Muscle of back (tissue), 3 donors: ENCODE measurements at regions not wholly inside any gene's neighbourhood (a gene's known extent, or its start where the extent isn't known, plus 50 kb on each side); places are given as distances from the start of the nearest gene placed in this dataset.

Experiments
- DNase-seq, 3 donors: peaks; one replicate each; pipeline versions ENCODE4 v3.0.0 to v3.0.0-alpha.2; 2013

DNA sequence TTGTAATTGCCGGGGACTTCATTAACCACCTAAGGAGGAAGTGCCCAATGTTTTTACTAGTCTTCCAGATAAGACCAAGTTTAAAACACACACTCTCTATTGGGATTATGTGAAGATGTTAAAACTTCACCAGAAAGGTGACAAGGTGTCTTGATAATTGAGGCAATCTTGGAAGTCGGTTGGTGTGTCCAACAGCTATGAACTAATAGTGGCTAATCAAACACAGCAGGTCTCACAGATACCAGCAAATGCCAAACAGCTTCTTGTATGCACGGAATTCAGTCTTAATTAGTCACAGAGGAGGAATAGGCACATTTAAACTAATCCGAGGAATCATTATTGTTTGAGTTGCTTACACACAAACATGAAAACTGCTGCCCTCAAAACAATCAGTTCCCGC is 214.5 kb downstream of the SEC61B start:
- no peak for DNase-seq

DNA sequence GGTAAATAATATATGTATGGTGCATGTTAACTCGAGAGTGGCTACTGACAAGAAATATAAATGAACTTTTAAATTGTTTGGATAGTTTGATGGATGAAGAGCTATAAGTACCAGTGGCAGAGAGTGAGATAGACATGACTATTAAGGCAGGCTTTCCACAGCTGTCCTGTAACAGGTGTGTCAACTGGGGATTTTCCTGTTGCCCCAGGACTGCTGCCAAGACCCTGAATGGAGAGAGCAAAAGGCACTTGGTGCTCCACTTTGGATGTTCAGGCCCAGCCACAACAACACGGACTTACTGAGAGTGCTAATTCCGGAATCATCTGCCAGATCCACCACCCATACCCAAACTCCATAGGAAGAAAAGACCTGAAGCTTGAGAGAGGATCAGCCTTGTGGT is 215.1 kb downstream of the SEC61B start:
- DNase-seq = peak in 2 of 3 donors; percentile 10 to 46

DNA sequence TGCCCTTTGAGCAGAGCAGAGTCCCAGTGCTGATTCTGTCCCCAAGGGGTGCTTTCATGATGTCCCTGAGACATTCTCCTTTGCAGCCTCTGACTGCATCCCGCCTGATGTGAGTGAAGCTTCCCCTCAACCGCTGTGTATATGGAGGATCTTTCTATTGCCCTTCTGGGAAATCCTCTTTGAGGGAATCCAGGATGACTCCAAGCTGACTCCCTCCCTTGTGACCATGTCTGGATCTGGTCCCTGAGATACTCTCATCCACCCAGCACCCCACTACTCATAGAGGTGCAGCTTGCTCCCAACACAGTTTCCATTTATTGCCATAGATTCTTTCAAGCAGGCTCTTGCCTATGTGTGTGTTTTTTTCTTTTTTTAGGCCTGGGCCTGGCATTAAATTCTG is 216.5 kb downstream of the SEC61B start:
- no peak for DNase-seq

DNA sequence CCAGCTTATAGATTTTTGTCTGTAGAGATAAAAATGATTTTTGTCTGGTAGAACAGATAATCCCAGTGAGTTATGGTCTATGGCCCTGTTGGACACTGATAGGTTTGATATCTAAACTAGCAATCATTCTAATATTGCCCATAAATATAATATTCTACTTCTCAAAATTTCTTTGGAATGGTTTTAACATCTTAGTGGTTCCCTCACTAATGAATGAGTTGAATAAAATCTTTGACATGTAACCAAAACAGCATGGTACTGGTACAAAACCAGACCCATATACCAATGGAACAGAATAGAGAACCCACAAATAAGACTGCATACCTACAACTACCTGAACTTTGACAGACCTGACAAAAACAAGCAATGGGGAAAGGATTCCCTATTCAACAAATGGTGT is 219.7 kb downstream of the SEC61B start:
- no peak for DNase-seq

DNA sequence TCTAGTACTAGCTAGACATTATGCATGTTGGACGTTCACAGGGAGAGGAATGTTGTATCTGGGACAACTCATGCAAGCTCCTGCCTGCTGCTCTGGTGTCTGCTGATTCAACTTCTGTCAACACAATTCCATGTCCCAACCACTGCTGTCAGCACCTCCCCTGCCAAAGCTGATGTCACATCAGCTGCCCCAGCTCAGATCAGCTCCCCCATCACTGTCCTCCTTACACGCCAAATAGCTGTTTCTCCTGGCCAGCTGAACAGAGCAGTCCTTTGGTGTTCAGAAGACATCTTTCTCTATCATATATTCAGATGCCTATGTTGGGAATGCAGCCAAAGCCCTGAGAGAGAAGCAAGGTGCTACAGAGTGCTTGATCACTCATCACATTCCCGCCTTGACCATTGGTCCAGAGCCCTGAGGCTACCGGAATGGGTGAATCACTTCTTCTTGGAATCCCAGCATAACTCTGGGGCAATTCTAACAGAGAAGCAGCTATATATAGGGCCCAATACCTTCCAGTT is 223.3 kb downstream of the SEC61B start:
- peak; percentile 50 to 97 (median 64) for DNase-seq

DNA sequence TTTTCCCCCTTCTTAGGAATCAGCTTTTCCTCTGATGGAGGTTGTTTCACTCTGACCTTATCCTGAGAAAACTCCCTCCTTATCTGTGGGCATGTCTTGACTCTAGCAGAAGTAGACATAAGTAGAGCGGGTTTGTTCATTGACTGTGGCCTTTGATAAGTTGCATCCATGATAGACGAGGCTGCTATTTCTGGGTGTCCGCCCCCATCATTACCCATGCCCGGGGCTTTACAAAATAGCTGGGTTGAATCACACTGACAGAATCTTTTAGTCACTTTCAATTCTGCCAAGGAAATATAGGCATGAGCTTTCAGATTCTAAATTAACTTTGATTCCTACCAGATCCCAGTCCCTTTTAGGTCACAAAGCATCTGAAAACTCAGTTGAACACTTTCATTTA is 223.8 kb downstream of the SEC61B start:
- DNase-seq = no peak

DNA sequence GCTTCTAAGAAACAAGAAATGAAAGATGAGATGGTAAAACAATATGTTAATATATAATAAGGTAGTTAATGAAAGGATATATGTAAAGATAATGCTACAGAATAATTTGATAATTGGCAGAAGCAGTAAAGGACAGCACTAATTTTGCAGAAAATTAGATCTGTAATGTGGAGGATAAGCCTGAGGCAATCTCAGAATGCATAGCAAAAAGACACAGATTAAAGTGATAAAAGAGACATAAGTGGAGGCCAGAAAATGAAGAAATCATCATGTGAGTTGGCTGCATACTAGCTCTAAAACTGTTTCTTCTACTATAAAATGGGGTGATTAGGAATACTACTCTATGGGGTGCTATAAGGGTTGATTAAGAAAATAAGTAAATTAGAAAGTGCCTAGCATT is 225.9 kb downstream of the SEC61B start:
- DNase-seq = no peak

DNA sequence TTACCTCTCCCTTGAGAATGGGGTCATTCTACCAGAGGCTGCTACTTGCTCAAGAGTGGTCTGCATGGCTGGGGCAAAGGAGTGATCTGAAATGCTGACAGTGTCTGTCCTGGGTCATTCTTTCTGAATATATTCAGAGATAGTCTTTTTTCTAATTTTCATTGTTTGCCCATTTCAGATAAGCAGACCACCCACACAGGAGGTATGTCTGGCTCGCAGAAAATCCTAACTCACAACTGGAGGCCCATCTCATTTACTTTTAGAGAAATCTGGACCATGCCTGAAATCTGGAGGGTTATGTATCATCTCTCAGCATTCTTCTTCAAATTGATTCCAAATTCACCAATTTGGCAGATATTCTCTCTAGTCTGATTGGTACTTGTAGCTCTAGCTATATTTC is 227.6 kb downstream of the SEC61B start:
- DNase-seq = no peak

DNA sequence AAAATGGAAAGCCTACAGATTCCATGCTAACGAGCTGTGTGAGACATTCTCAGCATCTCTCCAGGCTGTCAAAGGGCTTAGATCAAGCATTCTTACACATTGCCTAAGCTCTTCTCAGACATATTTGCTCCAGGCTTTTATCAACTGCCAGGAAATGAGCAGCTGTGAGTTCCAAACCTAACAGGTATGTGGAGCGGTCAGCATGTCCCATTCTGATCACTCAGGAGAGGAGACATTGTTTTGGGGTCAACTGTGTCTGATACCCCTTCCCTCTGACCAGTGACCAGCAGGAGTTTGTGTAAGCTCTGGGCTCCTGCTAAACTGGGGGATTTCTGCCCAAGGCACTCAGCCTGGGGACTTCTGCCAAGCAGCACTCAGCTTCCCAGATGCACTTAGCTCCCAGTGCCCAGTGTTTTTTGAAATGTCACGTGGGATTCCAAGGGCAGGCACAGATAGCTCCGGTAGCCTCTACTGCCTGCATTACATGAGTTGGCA is 229.1 kb downstream of the SEC61B start:
- DNase-seq = no peak

DNA sequence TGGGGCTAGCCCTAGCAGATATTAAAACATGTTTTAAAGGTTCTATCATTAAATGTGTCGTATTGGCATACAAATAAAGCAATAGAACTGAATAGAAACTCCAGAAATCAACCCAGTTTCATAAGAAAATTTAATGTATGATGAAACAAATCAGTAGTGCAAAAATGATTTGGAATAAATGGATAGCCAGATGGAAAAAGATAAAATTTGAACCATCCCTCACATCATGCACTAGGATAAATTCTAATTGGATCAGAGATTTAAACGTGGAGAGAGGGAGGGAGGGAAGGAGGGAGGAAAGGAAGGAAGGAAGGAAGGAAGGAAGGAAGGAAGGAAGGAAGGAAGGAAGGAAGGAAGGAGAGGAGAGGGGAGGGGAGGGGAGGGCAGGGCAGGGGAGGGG is 235.3 kb downstream of the SEC61B start:
- DNase-seq = no peak

DNA sequence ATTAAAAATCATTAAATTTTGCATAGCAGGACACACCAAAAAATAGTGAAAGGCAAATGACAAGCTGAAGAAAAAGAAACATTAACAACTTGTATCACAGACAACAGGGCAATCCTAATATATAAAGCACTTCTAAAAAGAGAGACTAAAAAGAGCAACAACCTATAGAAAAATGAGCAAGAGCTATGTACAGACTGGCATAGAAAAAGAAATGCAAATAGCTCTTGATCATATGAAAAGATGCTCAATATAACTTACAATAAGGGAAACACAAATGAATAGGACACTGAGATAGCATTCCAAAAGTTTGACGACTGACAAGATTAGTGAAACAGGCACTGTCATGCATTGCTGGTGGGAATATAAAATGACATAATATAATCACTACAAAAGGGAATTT is 235.9 kb downstream of the SEC61B start:
- no peak for DNase-seq

DNA sequence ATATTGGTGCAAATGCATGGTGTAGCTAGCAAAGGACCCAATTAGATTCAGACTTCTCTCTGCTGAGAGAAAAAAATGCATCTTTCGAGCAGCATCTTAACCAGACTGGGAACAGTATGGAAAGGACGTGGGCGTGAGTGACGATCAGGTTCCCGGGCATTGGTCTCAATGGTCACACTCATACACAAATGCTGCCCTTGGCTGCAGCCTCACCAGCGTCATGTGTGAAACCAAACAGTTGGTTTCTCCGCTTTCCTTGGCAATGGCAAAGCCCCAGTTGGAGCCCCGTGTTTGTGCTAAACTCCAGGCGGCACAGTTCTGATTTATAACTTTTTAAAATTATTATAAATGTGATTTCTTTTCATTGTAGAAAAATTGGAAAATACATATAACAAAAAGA is 237.8 kb downstream of the SEC61B start:
- no peak for DNase-seq

DNA sequence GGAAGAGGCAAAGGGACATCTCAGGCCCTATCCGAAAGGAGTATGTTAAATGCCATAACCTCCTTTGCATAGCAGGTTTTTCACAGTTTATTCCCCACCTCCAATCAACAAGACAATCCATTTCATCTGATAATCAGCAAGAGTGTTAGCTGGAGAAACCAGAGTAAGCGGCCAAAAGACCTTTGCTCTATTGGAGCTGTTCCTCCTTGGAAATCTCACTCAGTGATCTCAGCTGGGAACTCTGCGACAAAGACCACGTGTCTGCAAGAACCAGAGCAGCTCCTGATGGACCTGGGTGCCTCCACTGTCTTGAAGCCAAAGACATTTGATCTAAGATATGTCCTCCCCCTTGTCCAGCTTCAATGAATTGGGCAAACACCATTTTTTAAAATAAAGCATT is 241.0 kb downstream of the SEC61B start:
- no peak for DNase-seq

DNA sequence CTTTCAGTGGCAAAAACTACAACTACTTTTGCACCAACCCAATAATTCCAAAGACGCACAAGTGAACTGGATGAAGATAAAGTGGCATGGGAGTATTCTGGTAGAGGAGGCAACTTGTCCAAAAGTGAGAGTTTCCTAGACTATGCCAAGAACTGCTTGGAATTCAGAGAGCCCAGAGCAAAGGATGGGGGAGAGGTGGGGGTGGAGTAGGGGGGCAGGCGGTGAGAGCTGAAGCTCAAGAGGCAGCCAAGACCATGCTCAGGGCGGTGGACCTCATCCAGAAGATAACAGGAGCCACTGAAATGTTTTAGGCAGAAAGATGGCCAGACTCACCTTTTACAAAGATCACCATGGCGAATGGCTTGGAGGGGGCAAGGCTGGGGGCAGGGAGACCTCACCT is 242.5 kb downstream of the SEC61B start:
- no peak for DNase-seq

DNA sequence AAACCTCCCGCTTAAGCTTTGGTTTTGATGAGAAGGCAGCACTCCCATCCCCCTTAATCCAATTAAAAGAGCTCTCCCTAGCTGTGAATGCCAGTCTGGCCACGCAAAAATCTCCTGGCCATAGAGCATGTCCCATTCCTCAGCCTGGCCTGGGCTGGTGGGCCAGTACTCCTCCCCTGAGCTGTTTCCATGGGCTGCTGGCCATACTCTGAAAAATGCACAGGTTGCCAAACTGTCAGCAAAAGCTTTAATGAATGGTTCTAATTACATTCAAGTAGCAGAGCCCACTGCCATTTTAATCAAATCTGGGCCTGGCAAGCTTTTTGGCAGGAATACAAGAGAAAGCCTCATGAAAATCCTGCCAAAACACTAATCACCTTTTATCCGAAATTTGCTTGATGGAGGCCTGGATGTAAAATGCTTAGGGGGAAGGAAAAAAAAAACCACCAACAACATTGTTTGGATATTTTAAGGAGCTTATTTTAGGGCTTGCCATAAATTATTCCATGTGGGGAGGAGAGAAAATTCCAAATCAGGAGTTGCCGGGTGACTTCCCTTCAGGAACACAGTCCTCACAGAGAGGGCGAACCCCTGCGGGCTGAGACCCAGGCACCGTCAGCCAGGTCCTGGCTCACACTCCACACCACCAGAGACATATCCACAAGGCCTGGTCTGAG is 243.3 kb downstream of the SEC61B start:
- DNase-seq = peak in 1 of 3 donors; percentile 47

DNA sequence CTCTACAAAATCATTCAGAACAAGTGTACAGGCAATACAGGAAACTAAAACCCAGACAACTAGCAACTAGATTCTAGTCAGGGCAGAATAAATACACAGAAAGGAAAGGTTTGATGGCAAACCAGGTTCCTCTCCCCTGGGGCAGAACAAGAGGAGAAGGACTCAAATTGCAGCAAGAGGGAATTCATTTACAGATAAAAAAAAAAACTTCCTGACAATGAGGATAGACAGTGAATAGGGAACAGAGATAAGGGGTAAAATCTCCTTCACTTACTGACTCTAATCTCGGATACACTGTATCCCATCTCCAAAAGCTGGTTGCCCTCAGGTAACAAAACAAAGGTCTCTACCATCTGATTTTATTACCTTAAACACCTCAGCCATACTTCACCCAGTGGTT is 244.0 kb downstream of the SEC61B start:
- no peak for DNase-seq

DNA sequence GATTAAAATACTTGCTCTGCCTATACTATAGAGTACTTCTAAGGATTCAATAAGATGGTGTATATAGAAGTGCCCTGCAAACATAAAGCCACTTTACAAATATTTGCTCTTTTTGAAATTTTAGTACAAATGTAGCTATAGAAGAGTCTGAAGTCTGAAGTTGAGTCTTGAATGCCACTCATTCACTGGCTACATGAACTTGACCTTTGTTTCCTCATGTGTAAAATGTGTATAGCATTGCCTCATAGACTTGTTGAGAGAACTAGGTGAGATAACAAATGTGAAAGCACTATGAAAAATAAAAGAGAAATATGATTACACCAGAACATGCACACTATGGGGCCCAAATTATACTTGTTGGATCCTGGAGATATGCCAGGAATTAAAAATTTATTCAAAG is 244.7 kb downstream of the SEC61B start:
- DNase-seq = no peak

DNA sequence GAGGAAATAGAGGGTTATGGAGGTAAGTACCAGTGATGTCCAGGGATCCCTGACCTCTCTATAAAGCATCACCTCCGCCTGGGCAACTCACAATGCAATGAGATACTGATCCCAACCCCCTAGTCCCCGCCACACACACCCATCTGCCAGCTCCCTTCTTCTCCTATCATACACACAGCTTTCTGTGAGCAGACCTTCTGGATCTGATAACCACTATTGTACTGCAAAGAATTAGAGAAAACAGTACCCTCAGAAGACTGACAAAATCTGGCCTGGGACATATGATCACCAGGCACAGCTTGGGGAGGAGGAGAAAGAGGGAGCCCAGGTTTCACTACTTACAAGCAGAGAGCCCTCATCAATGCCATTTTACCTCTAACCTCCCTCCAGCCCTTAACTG is 249.0 kb downstream of the SEC61B start:
- no peak for DNase-seq

DNA sequence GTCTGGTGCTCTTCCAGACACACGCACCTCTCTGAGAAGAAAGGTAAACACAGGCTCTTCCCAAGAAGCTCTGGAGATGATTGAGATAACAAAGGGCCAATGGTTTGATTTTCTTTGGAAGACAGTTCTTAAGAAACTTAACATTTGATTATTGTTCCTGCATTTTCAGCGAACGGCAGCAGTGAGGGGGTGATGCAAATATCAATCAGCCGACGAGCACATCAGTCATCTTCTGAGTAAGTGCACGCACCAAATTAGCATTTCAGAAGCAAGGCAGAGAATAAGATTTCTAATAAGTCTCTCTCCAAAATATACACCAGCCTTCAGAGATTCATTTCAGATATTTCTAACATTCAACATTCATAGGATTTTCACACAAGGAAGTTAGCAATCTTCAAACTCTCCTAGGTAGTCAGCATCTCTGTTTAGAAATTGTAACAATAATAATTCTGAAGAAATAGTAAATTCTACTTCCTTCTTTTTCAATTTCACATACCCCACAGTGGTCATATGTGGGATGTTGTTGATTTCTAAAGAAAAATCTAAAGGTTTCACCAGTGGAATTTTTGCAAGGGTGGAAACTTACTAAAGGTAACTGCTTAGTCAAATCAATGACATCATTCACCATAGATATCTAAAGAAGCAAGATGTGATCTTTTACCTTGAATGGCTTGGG is 250.3 kb downstream of the SEC61B start:
- no peak for DNase-seq

DNA sequence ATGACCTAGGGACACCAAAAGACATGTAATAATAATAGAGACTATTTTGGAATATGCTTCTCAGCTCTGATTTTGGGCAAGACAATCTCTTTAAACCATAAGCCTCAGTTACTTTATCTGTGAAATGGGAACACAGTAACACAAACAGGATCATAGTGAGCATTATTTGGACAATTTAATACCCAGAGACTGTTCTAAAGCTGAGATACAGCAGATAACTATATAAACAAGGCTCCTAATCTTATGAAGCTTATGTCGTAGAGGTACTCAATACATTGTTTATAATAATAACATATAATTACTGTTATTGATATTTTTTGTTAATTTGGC is 250.8 kb downstream of the SEC61B start:
- no peak for DNase-seq

DNA sequence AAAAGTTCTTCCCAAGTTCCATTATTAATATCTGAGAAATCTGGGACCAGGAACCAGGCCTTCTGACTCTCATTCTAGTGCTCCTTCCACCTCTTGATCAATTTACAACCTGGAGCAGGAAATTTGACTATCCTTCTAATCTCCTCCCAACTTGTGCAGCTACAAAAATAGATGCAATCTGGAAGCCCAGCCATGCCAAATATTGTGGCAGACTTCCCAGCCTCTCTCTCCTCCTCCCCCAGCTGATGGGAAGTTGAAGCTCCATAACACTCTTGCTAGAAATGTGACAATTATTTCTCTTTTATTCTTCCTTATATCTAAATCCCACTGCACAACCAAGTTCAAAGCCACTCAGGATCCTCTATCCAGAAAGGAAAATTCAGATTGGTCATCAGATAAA is 252.1 kb downstream of the SEC61B start:
- no peak for DNase-seq

DNA sequence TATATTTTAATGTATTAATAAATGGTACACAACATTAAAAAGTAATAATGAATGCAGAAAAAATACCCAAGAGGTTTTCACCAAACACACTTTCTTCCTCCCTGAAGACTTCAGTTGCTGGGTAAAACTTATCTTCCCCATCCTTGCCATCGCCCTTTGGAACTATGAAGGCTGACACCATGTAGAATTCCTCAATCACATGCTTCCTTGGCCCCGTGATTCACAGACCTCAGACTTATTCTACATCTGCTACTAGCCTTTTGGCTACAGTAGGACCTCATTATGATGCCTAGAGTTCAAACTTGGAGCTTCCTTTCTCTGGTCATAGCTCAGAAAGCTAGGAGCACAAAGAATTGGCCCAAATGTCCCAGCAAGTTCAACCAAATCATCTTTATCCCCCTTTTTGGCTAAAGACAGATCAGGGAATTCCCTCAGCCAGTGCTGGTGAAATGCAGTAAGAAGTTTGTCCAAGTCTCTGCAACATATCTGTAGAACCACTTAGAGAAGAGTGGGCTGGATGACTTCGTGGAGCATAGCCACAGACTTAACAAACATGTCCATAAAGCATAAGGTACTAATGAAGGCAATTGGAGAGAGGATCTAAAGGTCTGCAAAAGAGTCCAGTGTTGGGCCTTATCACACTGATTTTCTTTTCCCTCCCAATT is 253.5 kb downstream of the SEC61B start:
- DNase-seq = no peak

DNA sequence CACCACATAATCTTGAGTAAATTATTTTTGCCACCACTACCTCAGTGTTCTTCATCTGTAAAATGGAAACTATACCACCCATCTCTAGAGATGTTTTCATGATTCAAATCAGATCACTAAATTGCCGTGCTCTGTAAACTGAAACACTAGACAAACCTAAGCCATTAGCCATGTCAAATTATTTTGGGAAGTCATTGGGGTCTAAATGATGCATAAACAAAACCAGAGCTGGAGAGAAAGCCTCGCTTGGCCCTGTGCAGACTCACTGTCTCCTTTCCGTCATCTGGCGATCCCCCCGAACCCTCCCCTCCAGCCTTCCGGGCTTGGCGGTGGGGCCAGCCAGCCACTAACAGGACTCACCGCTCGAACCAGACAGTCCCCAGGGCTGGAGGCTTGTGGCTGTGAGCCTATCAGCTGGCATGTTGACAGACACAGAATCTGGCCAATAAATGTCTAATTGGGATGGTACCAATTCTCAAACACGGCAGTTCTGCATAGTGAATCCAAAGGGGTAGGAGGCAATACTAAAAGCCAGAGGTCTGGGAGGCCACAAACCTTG is 256.5 kb downstream of the SEC61B start:
- DNase-seq = no peak
